ENCODE measurements at regions not wholly inside any gene's neighbourhood (a gene's known extent, or its start where the extent isn't known, plus 50 kb on each side); places are given as distances from the start of the nearest gene placed in this dataset.

- no peak for DNase-seq
These were observed 993.8 kb upstream of the MAP3K7 start for GRCh38 chr6:91580635-91581034.

GRCh38 chr6:91575032-91575431 is 988.2 kb upstream of the MAP3K7 start:
- DNase-seq = no peak

GRCh38 chr6:91573826-91574416 is 987.0 kb upstream of the MAP3K7 start:
- DNase-seq = no peak

GRCh38 chr6:91572878-91573277 is 986.0 kb upstream of the MAP3K7 start:
- DNase-seq = no peak

GRCh38 chr6:91569071-91569470 is 982.2 kb upstream of the MAP3K7 start:
- DNase-seq = no peak

DNA sequence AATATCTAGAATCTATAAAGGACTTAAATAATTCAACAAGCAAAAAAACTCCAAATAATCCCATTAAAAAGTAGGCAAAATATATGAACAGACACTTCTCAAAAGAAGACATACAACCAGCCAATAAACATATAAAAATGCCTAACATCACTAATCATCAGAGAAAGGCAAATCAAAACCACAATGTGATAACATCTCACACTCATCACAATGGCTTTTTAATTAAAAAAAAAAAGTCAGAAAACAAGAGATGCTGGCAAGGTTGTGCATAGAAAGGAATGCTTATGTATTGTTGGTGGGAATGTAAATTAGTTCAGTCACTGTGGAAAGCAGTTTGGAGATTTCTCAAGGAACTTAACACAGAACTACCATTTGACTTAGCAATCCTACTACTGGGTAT is 979.6 kb upstream of the MAP3K7 start:
- DNase-seq = no peak

GRCh38 chr6:91565207-91565606 is 978.3 kb upstream of the MAP3K7 start:
- no peak for DNase-seq

- DNase-seq = no peak
These were observed 976.1 kb upstream of the MAP3K7 start for GRCh38 chr6:91562955-91563354.

DNA sequence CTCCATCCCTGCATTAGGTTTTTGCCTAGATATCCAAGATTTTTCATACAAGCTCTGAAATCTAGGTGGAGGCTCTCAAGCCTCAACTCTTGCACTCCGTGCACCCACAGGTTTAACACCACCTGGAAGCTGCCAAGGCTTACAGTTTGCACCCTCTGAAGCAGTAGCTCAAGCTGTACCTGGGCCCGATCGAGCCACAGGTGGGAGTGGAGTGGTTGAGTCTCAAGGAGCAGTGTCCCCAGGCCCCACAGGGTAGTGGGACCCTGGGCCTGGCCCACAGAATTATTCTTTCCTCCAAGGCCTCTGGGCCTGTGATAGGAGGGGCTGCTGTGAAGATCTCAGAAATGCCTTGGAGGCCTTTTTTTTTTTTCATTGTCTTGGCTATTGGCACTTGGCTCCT is 973.5 kb upstream of the MAP3K7 start:
- no peak for DNase-seq

GRCh38 chr6:91540902-91541301 is 954.0 kb upstream of the MAP3K7 start:
- DNase-seq = no peak

- peak; percentile 3 for DNase-seq
These were observed 952.6 kb upstream of the MAP3K7 start for GRCh38 chr6:91539456-91539855.

DNA sequence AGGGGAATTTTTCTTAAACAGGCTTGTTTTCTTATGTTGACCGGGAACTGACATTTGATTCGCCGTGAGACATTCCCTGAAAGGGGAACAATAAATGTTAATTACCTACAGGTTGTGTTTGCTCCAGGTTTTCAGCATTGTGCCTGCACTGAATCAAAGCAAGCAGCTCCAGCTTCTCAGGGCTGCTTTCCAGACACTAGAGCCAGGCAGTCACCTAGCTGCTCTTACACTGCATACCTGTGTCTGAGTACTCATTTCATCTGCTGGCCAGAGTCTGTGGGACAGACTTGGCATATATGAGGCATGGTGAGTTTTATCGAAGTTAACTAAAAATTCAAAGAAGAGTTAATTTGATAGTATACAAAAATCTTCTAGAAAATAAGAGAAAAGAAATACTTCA is 951.8 kb upstream of the MAP3K7 start:
- no peak for DNase-seq

- no peak for DNase-seq
These were observed 947.7 kb upstream of the MAP3K7 start for GRCh38 chr6:91534614-91535013.

- no peak for DNase-seq
These were observed 936.6 kb upstream of the MAP3K7 start for GRCh38 chr6:91523511-91523910.

GRCh38 chr6:91521999-91522398 is 935.1 kb upstream of the MAP3K7 start:
- no peak for DNase-seq

DNA sequence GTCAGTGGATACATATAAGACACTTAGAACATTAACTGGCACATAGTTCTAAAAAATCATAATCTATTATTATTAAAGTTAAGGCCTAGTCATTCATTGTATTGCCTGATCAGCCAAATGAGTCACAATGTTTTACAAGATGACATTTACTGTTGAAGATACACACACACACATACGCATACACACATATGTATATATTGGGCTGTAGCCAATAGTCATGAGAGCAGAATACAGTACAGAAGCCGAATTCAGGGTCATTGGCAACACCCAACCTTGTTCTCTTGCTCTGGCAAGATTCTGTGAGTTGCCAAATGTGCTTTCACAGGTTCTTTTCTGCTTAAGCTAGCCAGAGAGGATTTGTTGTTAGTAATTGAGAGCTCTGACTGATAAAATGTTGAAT is 922.8 kb upstream of the MAP3K7 start:
- no peak for DNase-seq

GRCh38 chr6:91509039-91509438 is 922.2 kb upstream of the MAP3K7 start:
- no peak for DNase-seq

DNA sequence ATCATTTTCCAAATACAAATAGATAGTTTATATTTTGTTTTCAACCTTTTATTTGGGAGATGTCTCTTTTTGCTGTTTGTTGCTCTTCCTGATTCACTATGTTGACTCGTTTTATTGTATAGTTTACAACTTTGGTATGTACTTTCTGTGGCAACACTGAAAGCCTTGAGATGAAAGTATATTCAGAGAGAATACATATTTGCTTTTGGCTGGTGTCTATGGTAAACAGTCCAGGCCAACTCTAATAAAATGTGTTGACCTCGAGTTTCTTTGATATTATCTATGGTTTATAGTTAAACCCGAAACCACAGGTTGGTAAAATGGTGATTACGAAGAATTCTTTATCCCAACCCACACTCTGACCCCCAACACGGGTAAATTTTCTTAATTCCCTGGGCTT is 919.6 kb upstream of the MAP3K7 start:
- no peak for DNase-seq

- no peak for DNase-seq
These were observed 918.3 kb upstream of the MAP3K7 start for GRCh38 chr6:91505199-91505598.

GRCh38 chr6:91501930-91502329 is 915.1 kb upstream of the MAP3K7 start:
- DNase-seq = no peak

DNA sequence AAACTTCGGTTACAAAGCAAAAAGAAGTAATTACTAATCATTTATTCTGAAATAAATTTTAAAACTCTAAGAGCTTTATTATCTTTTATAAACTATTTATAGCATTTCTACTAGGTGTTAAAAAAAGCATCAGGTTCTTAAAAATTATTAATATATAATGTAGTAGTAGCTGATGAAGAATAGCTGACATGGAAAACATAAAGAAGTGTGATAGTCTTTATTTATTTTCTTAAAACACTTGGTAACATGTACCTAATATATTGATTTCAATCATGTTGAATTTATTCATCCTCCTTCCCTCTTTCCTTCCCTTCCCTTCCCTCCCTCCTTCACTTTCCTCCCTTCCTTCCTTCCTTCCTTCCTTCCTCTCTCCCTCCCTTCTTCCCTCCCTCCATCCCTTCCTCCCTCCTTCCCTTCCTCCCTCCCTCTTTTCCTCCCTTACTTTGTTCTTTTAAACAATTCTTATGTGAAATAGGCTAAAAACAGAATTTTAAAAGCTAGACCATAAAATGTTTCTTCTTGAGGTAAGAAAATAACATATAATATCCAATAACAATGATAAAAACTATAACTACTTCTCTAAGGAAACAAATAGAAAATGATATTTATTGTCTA is 913.9 kb upstream of the MAP3K7 start:
- no peak for DNase-seq

GRCh38 chr6:91498576-91498975 is 911.7 kb upstream of the MAP3K7 start:
- no peak for DNase-seq

DNA sequence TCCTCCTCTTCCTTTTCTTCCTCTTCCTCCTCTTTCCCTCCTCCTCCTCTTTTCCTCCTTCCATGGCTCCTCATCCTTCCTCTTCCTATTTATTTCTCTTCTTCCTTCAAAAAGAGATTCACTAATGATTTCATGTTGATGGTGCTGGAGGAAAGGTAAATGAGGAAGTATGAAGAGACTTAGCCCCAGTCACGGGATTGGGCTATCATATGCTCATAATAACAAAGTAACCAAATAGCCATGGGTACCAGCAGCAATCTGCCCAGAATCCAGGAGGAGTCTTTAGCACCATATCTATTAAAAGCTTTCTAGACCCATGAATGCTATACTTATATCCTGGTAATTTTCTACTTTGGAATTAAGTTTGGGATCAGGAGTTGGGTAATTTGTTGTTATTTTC is 910.9 kb upstream of the MAP3K7 start:
- no peak for DNase-seq

- no peak for DNase-seq
These were observed 903.9 kb upstream of the MAP3K7 start for GRCh38 chr6:91490671-91491301.
